Fibroblast of peridontal ligament (primary cell): ENCODE measurements at regions not wholly inside any gene's neighbourhood (a gene's known extent, or its start where the extent isn't known, plus 50 kb on each side); places are given as distances from the start of the nearest gene placed in this dataset.

Experiments
- DNase-seq: peaks from one replicate; pipeline ENCODE4 v3.0.0-alpha.2; 2010; ENCODE audit errors: extremely low read depth

GRCh38 chr5:109917154-109917546 lies 227.4 kb downstream of the MAN2A1 start:
- no peak for DNase-seq

DNA sequence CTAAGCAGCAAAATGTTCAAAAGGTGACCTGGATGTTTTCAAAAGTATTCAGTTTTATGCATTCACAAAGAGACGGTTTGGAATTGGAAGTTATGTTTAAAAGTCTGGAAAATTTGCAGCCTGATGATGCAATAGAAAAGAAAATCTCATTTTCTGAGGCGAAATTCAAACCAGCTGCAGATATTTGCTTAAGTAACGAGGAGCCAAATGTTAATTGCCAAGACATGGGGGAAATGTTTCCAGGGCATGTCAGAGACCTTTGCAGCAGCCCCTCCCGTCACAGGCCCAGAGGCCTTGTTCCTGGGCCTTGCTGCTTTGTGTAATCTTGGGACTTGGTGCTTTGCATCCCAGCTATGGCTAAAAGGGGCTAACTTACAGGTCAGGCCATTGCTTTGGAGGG lies 228.2 kb downstream of the MAN2A1 start:
- DNase-seq: peak; percentile 35

- no peak for DNase-seq
Measured at GRCh38 chr5:109920736-109921135, 231.0 kb downstream of the MAN2A1 start.

- DNase-seq: no peak
Measured at GRCh38 chr5:109921735-109922380, 232.1 kb downstream of the MAN2A1 start.

DNA sequence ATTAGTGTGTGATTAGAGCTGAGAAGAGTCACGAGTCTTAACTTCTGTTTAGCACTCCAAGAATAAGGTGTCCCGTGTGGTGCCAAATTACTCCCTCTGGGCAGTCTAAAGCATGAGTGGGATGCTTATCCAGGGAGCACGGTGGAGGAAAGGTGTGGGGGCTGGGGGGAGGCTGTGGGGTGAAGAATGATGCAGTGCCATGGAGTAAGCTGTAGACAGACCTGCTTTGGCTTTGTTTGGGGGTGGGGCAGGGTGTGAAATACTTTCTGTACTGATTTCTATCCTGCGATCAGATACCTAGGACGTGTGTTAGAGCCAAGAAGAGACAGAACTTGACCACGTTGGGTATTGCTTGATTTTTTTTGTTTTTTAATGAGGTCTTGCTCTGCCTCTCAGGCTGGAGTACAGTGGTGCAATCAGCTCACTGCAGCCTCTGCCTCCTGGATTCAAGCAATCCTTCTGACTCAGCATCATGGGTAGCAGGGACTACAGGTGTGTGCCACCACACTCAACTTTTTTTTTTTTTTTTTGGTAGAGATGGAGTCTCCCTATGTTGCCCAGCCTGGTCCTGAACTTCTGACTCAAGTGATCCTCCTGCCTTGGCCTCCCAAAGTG lies 232.8 kb downstream of the MAN2A1 start:
- no peak for DNase-seq

GRCh38 chr5:109923205-109923604 lies 233.5 kb downstream of the MAN2A1 start:
- DNase-seq: no peak

- no peak for DNase-seq
Measured at GRCh38 chr5:109924237-109925107, 234.7 kb downstream of the MAN2A1 start.

- DNase-seq: no peak
Measured at GRCh38 chr5:109927639-109928038, 237.9 kb downstream of the MAN2A1 start.

- no peak for DNase-seq
Measured at GRCh38 chr5:109928046-109928445, 238.3 kb downstream of the MAN2A1 start.

- DNase-seq: no peak
Measured at GRCh38 chr5:109928811-109929210, 239.1 kb downstream of the MAN2A1 start.

- DNase-seq: no peak
Measured at GRCh38 chr5:109929376-109929775, 239.6 kb downstream of the MAN2A1 start.

DNA sequence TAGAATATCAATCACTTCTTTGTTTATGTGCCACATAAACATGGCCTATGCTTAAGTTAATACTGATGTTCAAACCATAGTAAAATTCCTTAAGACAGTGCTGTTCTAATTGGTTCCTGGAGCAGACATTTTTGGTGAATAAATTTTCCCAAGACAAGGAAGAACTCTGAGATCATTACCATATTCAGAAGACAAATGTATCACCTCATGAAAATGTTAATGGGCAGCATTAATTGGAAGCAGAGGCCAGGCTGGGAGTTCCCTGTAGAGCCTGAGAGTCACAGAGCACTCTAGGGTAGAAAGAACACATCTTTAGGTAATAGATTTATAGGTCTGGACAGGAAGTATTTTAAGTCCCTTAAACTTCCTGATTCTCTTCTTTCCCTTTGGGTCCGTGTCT lies 240.2 kb downstream of the MAN2A1 start:
- peak; percentile 3 for DNase-seq

- no peak for DNase-seq
Measured at GRCh38 chr5:109931049-109931780, 241.5 kb downstream of the MAN2A1 start.

GRCh38 chr5:109935833-109936490 lies 246.2 kb downstream of the MAN2A1 start:
- no peak for DNase-seq

DNA sequence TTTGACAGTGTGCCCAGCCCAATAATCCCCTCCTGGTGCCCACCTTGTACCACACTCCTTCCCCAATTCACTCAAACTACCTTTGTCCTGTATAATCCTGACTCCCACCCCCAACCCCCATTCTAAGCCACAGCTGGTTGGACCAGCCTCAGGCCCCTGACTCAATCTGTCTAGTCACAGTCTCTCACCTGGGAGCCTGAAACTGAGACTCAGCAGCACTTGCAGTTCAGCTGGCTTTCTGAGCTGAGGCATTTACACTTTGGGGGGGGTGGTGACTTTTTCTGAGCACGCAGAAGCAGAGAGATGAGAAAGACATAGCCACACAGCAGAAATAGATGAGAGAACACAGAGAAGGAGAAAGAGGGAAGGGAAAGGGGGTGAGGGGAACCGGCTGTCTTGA lies 247.3 kb downstream of the MAN2A1 start:
- DNase-seq: no peak

DNA sequence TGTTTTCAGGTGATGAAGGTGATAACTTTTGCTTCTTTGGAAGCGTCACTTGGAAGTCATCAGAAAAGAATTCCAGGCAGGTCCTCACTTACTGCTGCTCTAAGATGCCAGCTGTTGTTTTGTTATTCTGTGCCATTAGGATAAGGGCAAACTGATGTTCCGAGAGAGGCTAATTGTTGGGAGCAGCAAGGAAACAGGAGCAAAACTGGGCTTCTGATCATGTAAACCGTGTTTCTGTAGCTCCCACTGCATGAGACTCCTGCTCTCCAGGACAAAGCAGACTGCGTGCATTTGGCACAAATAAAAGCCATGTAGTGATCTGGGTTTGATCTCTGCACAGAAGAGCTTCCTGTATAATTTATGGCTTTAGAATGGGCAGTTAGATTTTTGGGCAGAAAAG lies 248.2 kb downstream of the MAN2A1 start:
- no peak for DNase-seq

DNA sequence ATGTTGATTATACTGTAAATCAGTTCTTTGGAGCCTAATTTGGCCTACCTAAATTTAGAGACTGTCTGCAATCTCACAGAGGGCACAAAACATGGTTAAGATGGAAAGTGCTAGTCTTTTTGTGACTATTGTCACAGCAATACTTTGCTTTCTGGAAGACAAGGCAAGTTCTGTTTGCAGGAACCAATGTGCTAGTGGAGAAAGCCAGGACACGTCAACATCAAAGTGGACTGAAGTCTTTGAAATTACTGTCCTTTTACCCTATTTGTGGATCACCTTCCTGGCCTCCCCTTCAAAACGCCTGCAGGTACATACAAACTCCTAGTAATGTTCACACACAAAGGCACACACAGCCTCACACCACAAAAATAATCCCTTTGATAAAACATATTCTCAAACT lies 248.7 kb downstream of the MAN2A1 start:
- DNase-seq: no peak

DNA sequence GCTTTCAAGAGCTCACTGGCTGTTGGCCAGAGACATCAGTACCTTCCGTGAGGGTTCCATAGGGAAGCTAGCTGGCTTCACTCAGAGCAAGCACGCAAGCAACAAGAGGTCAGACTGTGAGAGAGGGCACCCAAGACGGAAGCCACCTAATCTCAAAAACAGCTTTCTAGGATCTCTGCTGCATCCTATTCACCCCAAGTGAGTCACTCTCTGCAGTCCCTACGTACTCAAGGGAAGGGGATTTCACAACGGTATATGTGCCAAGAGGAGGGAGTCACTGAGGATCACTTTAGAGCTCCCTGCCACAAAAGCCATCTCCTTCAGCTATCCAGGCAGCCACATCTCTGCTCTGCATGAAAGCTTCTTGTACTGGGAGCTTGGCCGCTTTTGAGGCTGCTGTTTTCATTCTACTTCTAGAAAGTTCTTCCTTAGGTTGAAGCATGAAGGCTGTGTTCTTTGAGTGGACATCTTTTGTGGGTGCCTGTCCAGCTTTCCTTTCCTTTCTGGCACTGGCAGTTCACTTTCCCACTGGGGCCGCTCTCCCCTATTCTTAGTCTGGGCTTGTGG lies 249.5 kb downstream of the MAN2A1 start:
- DNase-seq: no peak

DNA sequence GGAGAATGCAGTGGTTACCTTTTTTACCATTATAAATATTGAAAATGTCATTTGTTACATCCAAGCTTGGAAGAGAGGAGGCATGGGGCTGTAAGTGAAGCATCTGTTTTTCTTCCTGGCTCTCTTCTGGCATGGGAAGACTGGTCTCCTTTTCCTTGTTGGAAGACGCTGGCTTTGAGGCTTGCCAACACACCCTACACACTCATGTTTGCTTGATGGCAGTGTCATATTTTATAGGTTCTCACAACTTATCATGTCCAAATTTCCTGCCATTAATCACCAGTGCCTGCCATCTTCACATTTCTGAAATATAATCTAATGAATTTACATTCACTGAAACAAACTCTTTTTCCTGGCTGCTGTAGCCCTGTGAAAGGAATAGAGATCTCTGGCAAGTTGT lies 252.9 kb downstream of the MAN2A1 start:
- DNase-seq: no peak

- DNase-seq: no peak
Measured at GRCh38 chr5:109943701-109944235, 254.0 kb downstream of the MAN2A1 start.

DNA sequence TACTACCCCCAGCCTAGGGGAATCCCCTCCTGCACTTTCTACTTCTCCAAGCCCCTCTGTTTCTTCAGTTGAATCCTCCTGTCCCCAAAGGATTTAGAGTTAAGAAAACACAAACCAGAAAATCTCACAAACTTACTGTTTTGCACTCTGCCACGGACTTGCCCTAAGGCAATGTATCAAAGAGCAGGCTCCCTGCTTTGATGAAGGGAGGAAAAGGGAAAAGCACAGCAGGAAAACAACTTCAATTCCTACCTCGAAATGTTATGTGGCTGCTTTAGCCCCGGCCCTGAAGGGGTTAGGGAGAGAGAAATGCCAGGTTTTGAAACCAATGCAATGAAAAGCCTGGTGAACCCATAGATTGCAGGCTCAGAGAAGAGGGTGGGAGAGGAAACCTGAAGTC lies 254.7 kb downstream of the MAN2A1 start:
- no peak for DNase-seq
